Mucosa of rectum (tissue), 2 donors: ENCODE measurements at regions not wholly inside any gene's neighbourhood (a gene's known extent, or its start where the extent isn't known, plus 50 kb on each side); places are given as distances from the start of the nearest gene placed in this dataset.

Source experiments
- H3K27ac ChIP-seq, 2 donors: one replicate each; pipeline ENCODE4 v1.7.0; 2013; ENCODE audit warnings: inconsistent platforms in 2 of 2, low read depth in 2 of 2, low read length in 2 of 2
- H3K27me3 ChIP-seq, 2 donors: one replicate each; pipeline ENCODE4 v1.7.0; 2013; ENCODE audit warnings: low read length in 2 of 2; ENCODE audit not compliant: control insufficient read depth in 2 of 2, insufficient read depth in 2 of 2
- H3K36me3 ChIP-seq, 2 donors: one replicate each; pipeline ENCODE4 v1.7.0; 2013; ENCODE audit warnings: low read length in 2 of 2; ENCODE audit not compliant: control insufficient read depth in 2 of 2, insufficient read depth in 2 of 2
- H3K4me1 ChIP-seq, 2 donors: one replicate each; pipeline ENCODE4 v1.7.0; 2013; ENCODE audit warnings: low read length in 2 of 2, mild to moderate bottlenecking in 1 of 2; ENCODE audit not compliant: control insufficient read depth in 2 of 2, insufficient read depth in 2 of 2
- H3K4me3 ChIP-seq, 2 donors: one replicate each; pipeline ENCODE4 v1.7.0; 2013; ENCODE audit warnings: low read length in 2 of 2
- H3K9ac ChIP-seq, 2 donors: one replicate each; pipeline ENCODE4 v1.7.0; 2013; ENCODE audit warnings: low read length in 2 of 2, low read depth in 1 of 2, mild to moderate bottlenecking in 1 of 2
- H3K9me3 ChIP-seq, 2 donors: one replicate each; pipeline ENCODE4 v1.7.0; 2013; ENCODE audit warnings: low read length in 2 of 2; ENCODE audit not compliant: control insufficient read depth in 2 of 2
- donor health status: healthy.
- donor health status: Normal muscosa, but diverticular disease.

GRCh38 chr1:39148942-39149341, 55.6 kb upstream of the MACF1 start:
- Histone ChIP-seq H3K9me3 (no peaks in the 10 kb centered on the region), H3K4me3 (no peak overlapping the region), H3K27me3 (no peaks in the 10 kb centered on the region), H3K9ac (no peak overlapping the region), H3K4me1 (no peaks in the 10 kb centered on the region), H3K27ac (no peak overlapping the region), H3K36me3 (no peaks in the 10 kb centered on the region)

DNA sequence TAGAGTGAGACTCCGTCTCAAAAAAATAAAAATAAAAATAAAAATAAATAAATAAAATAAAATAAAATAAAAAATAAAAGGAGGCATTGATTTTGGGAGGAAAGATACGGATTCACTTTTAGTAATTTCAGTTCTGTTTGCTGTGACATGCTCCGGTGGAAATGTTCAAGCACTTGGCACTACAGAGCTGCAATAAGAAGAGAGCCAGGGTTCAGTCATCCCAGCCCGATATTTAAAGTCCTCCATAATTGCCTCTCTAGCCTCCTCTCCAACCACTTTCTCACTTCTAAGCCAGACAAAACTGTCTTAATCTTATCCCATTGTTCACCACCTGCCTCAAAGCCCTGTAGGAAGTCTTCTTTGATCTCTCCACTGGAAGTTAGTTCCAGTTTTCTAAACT, 55.0 kb upstream of the MACF1 start:
- H3K4me1 ChIP-seq, result no peaks in the 10 kb centered on the region
- H3K27ac ChIP-seq, result no peak overlapping the region
- no peaks in the 10 kb centered on the region for H3K9me3 ChIP-seq
- no peaks in the 10 kb centered on the region for H3K36me3 ChIP-seq
- no peak overlapping the region for H3K4me3 ChIP-seq
- no peak overlapping the region for H3K9ac ChIP-seq
- H3K27me3 ChIP-seq, result no peaks in the 10 kb centered on the region

- Histone ChIP-seq H3K27me3 (no peaks in the 10 kb centered on the region), H3K9me3 (no peaks in the 10 kb centered on the region), H3K4me3 (no peak overlapping the region), H3K9ac (no peak overlapping the region), H3K36me3 (no peaks in the 10 kb centered on the region), H3K4me1 (no peaks in the 10 kb centered on the region), H3K27ac (no peak overlapping the region)
Measured at GRCh38 chr1:39150779-39151178, 53.7 kb upstream of the MACF1 start.

GRCh38 chr1:39151267-39151666, 53.2 kb upstream of the MACF1 start:
- Histone ChIP-seq H3K9me3 (no peaks in the 10 kb centered on the region), H3K36me3 (no peaks in the 10 kb centered on the region), H3K9ac (no peak overlapping the region), H3K4me1 (no peaks in the 10 kb centered on the region), H3K27ac (no peak overlapping the region), H3K27me3 (no peaks in the 10 kb centered on the region), H3K4me3 (no peak overlapping the region)

DNA sequence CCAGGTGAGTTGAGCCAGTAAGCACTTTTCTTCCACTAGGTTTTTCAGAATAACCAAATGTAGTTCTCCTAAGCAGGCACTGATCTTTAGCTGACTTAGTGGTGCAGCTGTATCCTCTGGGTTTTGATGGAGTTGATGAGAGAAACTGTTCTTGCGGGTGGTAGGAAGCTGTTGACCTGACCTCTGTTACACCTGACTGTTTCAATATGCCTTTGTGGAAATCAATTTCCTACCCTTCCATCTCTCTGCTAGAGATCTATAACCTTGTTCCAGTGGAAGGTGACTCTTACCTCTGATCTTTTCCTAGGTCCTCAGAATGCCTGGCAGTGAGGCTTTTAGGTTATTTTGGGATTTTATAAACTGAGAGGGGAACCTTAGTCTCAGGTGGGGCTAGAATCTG, 51.6 kb upstream of the MACF1 start:
- no peak overlapping the region for H3K27ac ChIP-seq
- H3K27me3 ChIP-seq, result no peaks in the 10 kb centered on the region
- peaks cover 4 to 9% of the 10 kb centered on the region in 2 donors for H3K4me1 ChIP-seq
- no peak overlapping the region for H3K4me3 ChIP-seq
- H3K9ac ChIP-seq, result no peak overlapping the region
- no peaks in the 10 kb centered on the region for H3K36me3 ChIP-seq
- no peaks in the 10 kb centered on the region for H3K9me3 ChIP-seq

GRCh38 chr1:39153684-39154083, 50.8 kb upstream of the MACF1 start:
- Histone ChIP-seq H3K4me1 (peaks cover 4 to 16% of the 10 kb centered on the region in 2 donors), H3K27me3 (no peaks in the 10 kb centered on the region), H3K4me3 (no peak overlapping the region), H3K36me3 (no peaks in the 10 kb centered on the region), H3K9me3 (no peaks in the 10 kb centered on the region), H3K9ac (no peak overlapping the region), H3K27ac (no peak overlapping the region)

GRCh38 chr1:39154553-39155421, 49.7 kb upstream of the MACF1 start:
- Histone ChIP-seq H3K4me3 (no peak overlapping the region), H3K27ac (no peak overlapping the region), H3K4me1 (peaks cover 14 to 27% of the 10 kb centered on the region in 2 donors), H3K9ac (no peak overlapping the region), H3K27me3 (no peaks in the 10 kb centered on the region), H3K36me3 (no peaks in the 10 kb centered on the region), H3K9me3 (no peaks in the 10 kb centered on the region)
